ENCODE measurements at regions not wholly inside any gene's neighbourhood (a gene's known extent, or its start where the extent isn't known, plus 50 kb on each side); places are given as distances from the start of the nearest gene placed in this dataset.

DNA sequence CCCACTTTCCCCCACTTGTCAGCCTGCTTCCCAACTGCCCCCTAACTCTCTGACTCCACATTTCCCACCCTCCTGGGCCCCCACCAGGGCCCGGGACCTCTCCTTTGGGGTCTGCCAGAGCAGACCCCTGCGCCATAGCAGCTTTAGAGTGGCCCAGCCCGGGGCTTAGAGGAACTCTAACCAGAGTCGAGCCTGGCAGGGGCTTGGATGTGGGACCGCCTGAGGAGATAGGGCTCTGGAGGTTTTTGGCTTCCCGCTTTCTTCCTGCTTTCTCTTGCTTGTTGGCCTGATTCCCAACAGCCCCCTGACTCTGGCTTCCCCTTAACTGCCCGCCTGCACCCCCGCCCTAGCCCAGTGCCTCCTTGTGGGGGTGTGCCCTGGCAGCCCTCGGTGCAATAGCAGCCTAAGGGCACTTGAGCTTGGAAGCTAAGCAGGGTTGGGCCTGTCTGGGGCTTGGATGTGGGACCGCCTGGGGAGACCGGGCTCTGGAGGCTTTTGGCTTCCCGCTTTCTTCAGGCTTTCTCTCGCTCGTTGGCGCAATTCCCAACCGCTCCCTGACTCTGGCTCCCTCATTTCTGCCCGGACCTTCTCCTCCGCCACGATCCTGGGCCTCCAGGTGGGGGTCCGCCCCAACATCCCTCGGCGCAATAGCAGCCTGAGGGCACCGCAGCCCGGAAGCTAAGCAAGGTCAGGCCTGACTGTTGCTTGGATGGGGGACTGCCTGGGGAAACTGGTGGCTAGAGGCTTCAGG lies 2292.0 kb downstream of the TP53TG3F start:
- TF ChIP-seq ZFX (IDR thresholded peaks at IDR 0.05; ENCODE audit: borderline replicate concordance) (no peak), CTCF (IDR thresholded peaks at IDR 0.05) (no peak)
- no peak overlapping the region for H3K27ac ChIP-seq

DNA sequence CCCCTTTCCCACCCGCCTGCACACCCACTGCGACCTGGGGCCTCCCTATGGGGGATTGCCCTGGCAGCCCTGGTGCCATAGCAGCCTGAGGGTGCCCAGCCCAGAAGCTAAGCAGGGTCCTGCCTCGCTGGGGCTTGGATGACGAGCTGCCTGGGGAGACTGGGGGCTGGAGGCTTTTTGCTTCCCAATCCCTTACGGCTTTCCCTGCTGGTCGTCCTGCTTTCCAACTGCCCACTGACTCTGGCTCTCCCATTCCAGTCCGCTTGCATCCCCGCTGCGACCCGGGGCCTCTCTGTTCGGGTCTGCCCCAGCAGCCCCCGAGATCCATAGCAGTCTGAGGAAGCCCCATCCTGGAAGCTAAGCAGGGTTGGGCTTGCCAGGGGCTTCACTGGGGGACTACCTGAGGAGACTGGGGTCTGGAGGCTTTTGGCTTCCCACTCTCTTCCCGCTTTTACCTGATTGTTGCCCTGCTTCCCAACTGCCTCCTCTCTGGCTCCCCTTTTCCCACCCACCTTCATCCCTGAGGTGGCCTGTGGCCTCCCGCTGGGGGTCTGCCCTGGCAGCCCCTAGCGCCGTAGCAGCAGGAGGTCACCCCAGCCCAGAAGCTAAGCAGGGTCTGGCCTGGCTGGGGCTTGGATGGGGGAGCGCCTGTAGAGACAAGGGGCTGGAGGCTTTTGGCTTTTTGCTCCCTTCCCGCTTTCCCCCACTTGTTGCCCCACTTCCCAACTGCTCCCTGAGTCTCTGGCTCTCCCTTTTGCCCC lies 2292.8 kb downstream of the TP53TG3F start:
- TF ChIP-seq CTCF (IDR thresholded peaks at IDR 0.05) (no peak), ZFX (IDR thresholded peaks at IDR 0.05; ENCODE audit: borderline replicate concordance) (no peak)

GRCh38 chr16:35752773-35753558 lies 2293.6 kb downstream of the TP53TG3F start:
- TF ChIP-seq CTCF (IDR thresholded peaks at IDR 0.05) = no peak
- no peak for TF ChIP-seq ZFX (IDR thresholded peaks at IDR 0.05; ENCODE audit: borderline replicate concordance)
- no peak overlapping the region for H3K27ac ChIP-seq

More for the DNA sequence above, 2292.8 kb downstream of the TP53TG3F start:
- H3K27ac ChIP-seq = no peak overlapping the region

GRCh38 chr16:35753559-35754390 lies 2294.4 kb downstream of the TP53TG3F start:
- TF ChIP-seq CTCF (IDR thresholded peaks at IDR 0.05) = no peak
- TF ChIP-seq ZFX (IDR thresholded peaks at IDR 0.05; ENCODE audit: borderline replicate concordance) = no peak
- H3K27ac ChIP-seq = no peak overlapping the region

GRCh38 chr16:35754391-35755369 lies 2295.3 kb downstream of the TP53TG3F start:
- H3K27ac ChIP-seq = no peak overlapping the region
- TF ChIP-seq CTCF (IDR thresholded peaks at IDR 0.05) = no peak
- no peak for TF ChIP-seq ZFX (IDR thresholded peaks at IDR 0.05; ENCODE audit: borderline replicate concordance)

GRCh38 chr16:35788381-35788780 lies 2329.0 kb downstream of the TP53TG3F start:
- H3K27ac ChIP-seq = no peak overlapping the region
- TF ChIP-seq ZFX (IDR thresholded peaks at IDR 0.05; ENCODE audit: borderline replicate concordance) = no peak
- TF ChIP-seq CTCF (IDR thresholded peaks at IDR 0.05) = no peak
